Vagina (tissue), 2 donors: ENCODE measurements at regions not wholly inside any gene's neighbourhood (a gene's known extent, or its start where the extent isn't known, plus 50 kb on each side); places are given as distances from the start of the nearest gene placed in this dataset.

Source experiments
- POLR2A ChIP-seq, 2 donors: fragments of 450-650 bp; IDR thresholded peaks; one replicate each; pipeline ENCODE4 v1.6.1; 2017; ENCODE audit warnings: antibody characterized with exemption in 2 of 2, mild to moderate bottlenecking in 2 of 2, moderate library complexity in 2 of 2
- POLR2AphosphoS5 ChIP-seq, 2 donors: sonication (generic); formaldehyde crosslinking; IDR thresholded peaks; one replicate each; pipeline ENCODE4 v1.9.0; 2017; ENCODE audit warnings: antibody characterized with exemption in 2 of 2, mild to moderate bottlenecking in 2 of 2, low read depth in 1 of 2; ENCODE audit not compliant: insufficient read depth in 1 of 2
- TF ChIP-seq, protein P1 (sequence below), 3 experiments: fragments of 450-650 bp in 2 of 3; fragments of 200-600 bp in 1 of 3; sonication (generic) in 1 of 3; IDR thresholded peaks; one replicate each; pipeline ENCODE4 v1.5.1; 2017 to 2019; ENCODE audit warnings: antibody characterized with exemption in 3 of 3, mild to moderate bottlenecking in 2 of 3, moderate library complexity in 2 of 3

DNA sequence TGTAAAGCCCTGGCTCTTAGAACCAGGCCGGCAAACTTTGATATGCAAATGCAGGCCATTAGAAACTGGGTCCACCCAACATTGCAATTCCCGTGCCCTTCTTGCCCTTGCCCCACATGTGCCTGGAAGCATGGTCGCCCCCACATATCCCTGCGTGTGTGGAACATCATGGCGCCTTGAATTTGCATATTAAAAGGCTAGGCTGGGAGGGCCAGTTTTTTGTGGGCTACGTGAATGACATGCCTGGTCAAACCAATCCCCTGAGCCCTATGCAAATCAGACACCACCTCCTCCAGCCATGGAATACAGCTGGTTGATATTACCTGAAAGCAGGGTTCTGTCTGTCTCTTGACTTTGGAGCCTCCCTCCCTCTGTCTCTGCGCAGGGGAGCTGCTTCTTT, 58.7 kb upstream of the ARHGEF26 start:
- TF ChIP-seq, protein P1, sequence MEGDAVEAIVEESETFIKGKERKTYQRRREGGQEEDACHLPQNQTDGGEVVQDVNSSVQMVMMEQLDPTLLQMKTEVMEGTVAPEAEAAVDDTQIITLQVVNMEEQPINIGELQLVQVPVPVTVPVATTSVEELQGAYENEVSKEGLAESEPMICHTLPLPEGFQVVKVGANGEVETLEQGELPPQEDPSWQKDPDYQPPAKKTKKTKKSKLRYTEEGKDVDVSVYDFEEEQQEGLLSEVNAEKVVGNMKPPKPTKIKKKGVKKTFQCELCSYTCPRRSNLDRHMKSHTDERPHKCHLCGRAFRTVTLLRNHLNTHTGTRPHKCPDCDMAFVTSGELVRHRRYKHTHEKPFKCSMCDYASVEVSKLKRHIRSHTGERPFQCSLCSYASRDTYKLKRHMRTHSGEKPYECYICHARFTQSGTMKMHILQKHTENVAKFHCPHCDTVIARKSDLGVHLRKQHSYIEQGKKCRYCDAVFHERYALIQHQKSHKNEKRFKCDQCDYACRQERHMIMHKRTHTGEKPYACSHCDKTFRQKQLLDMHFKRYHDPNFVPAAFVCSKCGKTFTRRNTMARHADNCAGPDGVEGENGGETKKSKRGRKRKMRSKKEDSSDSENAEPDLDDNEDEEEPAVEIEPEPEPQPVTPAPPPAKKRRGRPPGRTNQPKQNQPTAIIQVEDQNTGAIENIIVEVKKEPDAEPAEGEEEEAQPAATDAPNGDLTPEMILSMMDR (IDR thresholded peaks at IDR 0.05) = no peak
- no peak for TF ChIP-seq POLR2AphosphoS5 (IDR thresholded peaks at IDR 0.05; ENCODE audit: insufficient read depth in 1 of 2, low read depth in 1 of 2)
- TF ChIP-seq POLR2A (IDR thresholded peaks at IDR 0.05) = no peak
